KBM-7 (cell line): ENCODE measurements at regions not wholly inside any gene's neighbourhood (a gene's known extent, or its start where the extent isn't known, plus 50 kb on each side); places are given as distances from the start of the nearest gene placed in this dataset.
A peak's percentile ranks its signal among the peaks of the same experiment; 100 is the strongest.

Experiments used
- DNase-seq: peaks from one replicate; pipeline ENCODE4 v3.0.0-alpha.2; 2015
- in situ Hi-C: fragments of 300-500 bp; cut with MboI; formaldehyde crosslinking; loops from 2 replicates; pipeline ENCODE4 v1.14.3; 2020; ENCODE audit warnings: low sequenced_read_pairs, low pct_unique_long_range_greater_than_20kb, mixed read lengths

DNA sequence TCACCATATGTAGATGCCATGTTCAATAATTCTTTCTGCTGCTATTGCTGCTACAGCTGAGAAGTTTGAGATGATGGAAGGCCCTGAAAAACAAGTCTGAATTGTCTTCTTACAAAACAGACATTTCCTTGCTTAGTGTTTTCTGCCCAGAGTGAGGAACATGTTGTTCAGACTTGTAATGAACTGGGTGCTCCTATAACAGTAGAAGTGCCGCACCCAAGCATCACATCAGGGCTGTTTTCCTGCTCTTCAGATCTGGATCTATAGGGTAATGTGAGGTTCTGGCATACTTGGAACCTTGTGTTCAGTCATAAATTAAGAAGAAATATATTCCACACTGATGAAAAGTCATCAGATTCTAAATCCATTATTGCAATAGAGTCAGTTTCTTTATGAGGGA lies 171.9 kb upstream of the DIO2 start:
- in situ Hi-C loops = no loop called here
- DNase-seq = no peak

DNA sequence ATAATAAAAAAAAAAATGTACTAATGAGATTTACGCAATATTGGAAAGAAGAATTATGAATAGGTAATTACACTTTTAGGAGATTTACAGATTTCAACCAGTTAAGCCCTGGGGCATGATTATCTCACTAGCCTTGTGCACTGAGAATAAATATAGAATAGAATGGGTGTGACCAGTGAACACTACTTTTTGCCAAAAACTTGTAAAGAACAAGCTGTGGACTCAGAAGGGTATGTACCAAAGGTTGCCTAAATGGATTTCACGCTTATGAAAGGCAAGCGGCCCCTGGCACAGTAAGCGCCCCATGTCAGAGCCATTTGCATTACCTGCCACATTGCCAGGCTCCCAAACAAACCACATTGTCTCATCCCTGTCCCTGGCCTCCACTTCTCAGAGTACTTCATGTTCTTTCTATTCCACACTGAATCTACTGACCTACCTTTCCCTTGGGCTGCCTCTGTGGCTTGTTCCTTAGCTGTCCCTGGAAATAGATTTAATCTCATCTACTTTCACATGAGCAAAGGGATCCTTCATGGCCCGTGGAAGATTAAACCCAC lies 170.6 kb upstream of the DIO2 start:
- no peak for DNase-seq
- in situ Hi-C loops = no loop called here

- in situ Hi-C loops = no loop called here
- DNase-seq = no peak
These were observed 167.7 kb upstream of the DIO2 start for GRCh38 chr14:80379035-80379434.

DNA sequence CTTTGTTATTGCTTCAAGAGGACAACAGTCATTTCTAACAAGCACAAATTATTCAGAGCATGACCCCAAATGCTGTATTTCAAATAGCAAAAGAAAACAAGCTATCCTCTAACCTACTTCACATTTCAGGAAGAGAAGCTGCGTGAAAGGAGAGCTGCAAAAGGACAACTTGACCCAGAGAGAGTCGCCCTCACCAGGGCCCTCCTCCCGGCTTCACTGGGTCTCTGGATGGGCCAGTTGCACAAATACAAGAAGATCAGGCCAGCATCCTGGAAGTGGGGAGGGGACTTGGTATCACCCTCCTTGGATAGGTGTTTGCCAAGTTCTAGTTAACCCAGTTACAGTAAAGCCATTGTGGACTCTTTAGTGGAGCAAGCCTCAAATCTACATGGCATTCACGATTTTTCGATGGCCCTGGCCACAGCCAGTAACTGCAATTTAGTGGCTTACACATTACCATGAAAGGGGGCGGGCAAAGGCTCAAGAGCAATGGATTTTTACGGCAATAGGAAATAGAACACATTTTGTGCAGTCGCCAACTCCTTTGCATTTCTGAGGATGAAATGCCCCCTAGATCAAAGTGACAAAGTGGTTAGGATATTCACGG lies 166.9 kb upstream of the DIO2 start:
- in situ Hi-C loops = no loop called here
- no peak for DNase-seq

DNA sequence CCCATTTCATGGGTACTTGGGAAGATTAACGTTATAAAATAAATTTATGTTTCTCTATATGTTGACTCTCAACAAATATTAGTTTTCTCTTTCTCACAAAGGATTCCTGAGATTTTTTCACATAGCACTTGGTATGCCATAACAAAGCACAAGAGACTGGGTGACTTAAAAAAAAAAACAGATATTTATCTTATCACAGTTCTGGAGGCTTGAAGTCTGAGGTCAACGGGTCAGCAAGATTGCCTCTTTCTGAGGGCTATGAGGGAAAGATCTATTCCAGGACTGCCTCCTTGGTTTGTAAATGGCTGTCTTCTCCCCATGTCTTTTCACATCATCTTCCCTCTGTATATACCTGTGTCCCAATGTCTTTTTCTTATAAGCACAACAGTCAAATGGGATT lies 153.5 kb upstream of the DIO2 start:
- no peak for DNase-seq
- in situ Hi-C loops = no loop called here

DNA sequence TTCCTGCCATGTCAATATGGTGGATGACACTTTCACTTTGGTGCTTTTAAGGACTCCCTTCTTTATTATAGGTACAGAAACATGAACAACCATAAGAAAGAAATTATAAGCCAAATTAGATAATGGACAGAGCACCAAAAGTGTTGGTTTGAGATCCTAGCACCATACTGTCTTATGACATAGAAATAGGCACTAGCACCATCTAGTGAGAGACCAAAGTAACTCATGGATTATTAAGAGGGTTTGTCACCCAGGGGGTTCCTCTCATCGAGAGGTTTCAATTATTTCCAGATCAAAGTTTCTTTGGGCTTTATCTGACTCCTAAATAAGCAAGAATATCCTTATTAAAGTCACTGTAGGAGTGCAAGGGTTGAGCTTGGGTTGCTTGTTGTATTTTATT lies 153.0 kb upstream of the DIO2 start:
- in situ Hi-C loops = no loop called here
- peak; percentile 5 for DNase-seq

- in situ Hi-C loops = no loop called here
- DNase-seq = no peak
These were observed 146.8 kb upstream of the DIO2 start for GRCh38 chr14:80358112-80358511.

DNA sequence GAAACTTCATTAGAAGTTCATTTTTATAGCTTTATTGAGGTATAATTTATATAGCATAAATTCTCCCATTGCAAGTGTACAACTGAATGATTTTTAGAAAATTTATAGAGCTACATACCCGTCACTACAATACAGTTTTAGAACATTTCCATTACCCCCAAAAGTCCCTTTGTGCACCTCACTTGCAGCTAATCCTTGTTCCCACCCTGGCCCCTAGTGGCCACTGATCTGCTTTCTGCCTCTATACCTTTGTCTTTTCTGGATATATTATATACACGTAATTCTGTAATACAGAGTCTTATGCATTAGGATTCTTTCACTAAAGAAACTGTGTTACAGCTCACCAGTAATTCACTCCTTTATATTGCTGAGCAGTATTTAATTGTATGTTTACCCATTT lies 145.1 kb upstream of the DIO2 start:
- DNase-seq = peak; percentile 4
- in situ Hi-C loops = no loop called here

GRCh38 chr14:80354860-80355581 lies 143.7 kb upstream of the DIO2 start:
- DNase-seq = no peak
- in situ Hi-C loops = no loop called here

GRCh38 chr14:80352471-80352870 lies 141.2 kb upstream of the DIO2 start:
- in situ Hi-C loops = no loop called here
- no peak for DNase-seq

- DNase-seq = no peak
- in situ Hi-C loops = no loop called here
These were observed 139.4 kb upstream of the DIO2 start for GRCh38 chr14:80350707-80351106.

- no peak for DNase-seq
- in situ Hi-C loops = no loop called here
These were observed 135.1 kb upstream of the DIO2 start for GRCh38 chr14:80346395-80346794.

DNA sequence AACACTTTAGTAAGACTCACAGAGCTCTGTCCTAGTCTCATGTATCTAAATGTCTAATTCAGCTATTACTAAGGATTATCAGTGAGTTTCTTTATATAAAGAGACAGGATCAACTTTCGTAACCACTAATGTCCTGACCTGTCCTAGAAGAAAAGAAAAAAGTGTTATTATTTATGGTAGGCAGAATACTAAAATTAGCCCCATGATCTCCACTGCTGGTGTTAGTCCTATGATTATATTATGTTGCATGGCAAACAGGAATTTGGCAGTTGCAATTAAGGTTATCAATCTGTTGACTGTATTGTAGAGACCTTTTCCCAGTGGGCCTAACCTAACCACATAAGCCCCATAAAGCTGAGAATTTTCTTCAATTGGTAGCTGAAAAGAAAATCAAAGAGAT lies 132.9 kb upstream of the DIO2 start:
- in situ Hi-C loops = no loop called here
- DNase-seq = no peak

DNA sequence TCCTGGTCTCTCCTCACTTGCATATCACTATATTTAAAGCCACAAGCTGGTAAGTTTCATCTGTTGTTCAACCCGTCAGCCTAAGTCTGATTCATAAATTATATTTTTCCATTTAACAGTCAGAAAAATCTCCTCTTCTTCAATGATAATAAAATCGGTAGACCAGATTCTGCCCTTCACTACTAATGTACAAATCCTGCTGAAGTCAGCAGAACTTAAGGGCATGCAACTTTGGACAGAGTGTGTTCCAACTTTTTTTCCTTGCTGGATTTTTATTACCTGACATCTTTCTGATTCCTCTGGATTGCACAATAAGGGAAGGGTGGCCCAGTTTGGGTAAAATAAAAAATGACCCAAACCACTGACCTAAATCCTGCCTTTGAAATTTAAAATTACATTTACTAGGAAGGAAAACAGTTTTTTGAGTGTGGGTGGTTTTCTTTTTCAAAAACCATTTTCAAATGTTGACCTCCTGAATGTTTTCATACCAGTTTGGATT lies 125.4 kb upstream of the DIO2 start:
- DNase-seq = no peak
- in situ Hi-C loops = no loop called here

- in situ Hi-C loops = no loop called here
- no peak for DNase-seq
These were observed 114.4 kb upstream of the DIO2 start for GRCh38 chr14:80325688-80326087.

GRCh38 chr14:80325112-80325511 lies 113.8 kb upstream of the DIO2 start:
- no peak for DNase-seq
- in situ Hi-C loops = no loop called here

DNA sequence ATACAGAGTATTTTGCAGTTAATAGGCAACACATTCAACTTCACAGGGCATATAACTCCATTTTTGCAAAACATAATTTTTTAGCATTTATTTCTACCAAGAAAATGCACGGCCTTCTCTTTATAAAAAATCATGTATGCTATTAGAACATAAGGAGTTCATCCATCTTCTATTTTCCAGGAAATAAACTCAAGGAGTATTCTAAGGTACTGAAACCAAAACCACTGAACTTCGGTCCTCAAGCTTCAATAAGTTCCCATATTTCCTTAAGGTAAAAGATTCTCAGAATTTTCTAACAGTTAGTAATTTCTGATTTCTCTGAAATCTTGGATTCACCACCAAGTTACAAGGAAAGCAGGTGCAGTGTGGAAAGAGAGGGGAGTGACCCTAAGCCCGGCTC lies 113.3 kb upstream of the DIO2 start:
- DNase-seq = no peak
- in situ Hi-C loops = no loop called here

DNA sequence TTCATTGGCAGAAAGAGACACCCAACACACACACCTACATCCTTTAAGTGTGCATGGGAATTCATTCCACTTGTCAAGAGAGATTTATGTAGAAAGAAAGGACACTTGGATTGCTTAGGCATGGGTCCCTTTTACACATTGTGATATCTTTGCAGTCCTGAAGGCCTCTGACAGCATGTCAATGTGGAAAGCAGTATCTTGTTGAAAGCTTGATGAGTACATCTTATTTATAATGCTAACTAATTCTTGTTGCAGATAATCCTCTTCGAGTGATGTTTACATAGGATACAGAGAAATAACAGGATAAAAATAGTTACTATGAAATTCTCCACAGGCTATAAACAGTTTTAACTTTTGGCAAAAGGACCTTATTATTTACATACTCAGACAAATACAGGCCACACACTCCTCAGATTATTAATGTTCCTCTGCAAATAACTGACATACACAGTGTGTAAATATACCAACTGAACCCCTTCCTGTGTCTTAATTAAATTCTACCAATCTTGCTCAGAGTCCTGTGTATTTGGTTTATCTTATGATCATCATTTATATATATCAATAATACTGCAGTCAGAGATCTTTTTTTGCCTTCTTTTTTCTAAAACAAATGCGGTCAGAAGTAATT lies 111.8 kb upstream of the DIO2 start:
- no peak for DNase-seq
- in situ Hi-C loops = no loop called here

GRCh38 chr14:80316441-80316840 lies 105.1 kb upstream of the DIO2 start:
- DNase-seq = no peak
- in situ Hi-C loops = no loop called here

- in situ Hi-C loops = no loop called here
- no peak for DNase-seq
These were observed 104.4 kb upstream of the DIO2 start for GRCh38 chr14:80315681-80316080.
